Activated CD4-positive, alpha-beta T cell treated with anti-CD3 and anti-CD28 coated beads for 36 hours (primary cell): ENCODE measurements at regions not wholly inside any gene's neighbourhood (a gene's known extent, or its start where the extent isn't known, plus 50 kb on each side); places are given as distances from the start of the nearest gene placed in this dataset.

Experiments
- ATAC-seq: fragments of 200-7000 bp; cut with Tn5 transposase; one replicate; pipeline ENCODE4 v1.10.0; 2021; ENCODE audit warnings: mild to moderate bottlenecking, moderate library complexity
- CTCF ChIA-PET: fragments of 350-600 bp; sonication (Branson Sonifier 250); formaldehyde crosslinking; loops from one replicate; lab custom pipeline; 2021; ENCODE audit warnings: antibody characterized with exemption; lab: Charles Lee
- POLR2A ChIA-PET: fragments of 350-600 bp; sonication (Branson Sonifier 250); formaldehyde crosslinking; loops from one replicate; lab custom pipeline; 2021; ENCODE audit warnings: antibody characterized with exemption, inconsistent platforms; lab: Charles Lee
- DNase-seq: peaks from one replicate; pipeline ENCODE4 v3.0.0-alpha.2; 2020
- H3K27ac Mint-ChIP-seq: one replicate; pipeline ENCODE4 v1.8.0; 2021; ENCODE audit warnings: mixed read lengths
- H3K27me3 Mint-ChIP-seq: one replicate; pipeline ENCODE4 v1.8.0; 2021; ENCODE audit warnings: mixed read lengths
- H3K36me3 Mint-ChIP-seq: one replicate; pipeline ENCODE4 v1.8.0; 2021; ENCODE audit warnings: low read depth, mixed read lengths
- H3K4me1 Mint-ChIP-seq: one replicate; pipeline ENCODE4 v1.8.0; 2021; ENCODE audit warnings: mixed read lengths
- H3K4me3 Mint-ChIP-seq: one replicate; pipeline ENCODE4 v1.8.0; 2021; ENCODE audit warnings: mild to moderate bottlenecking, moderate library complexity, mixed read lengths
- H3K9me3 Mint-ChIP-seq: one replicate; pipeline ENCODE4 v1.8.0; 2021; ENCODE audit warnings: low read depth, mixed read lengths
- intact Hi-C, 2 experiments: fragments of 100-400 bp; cut with DNase I in 1 of 2; cut with micrococcal nuclease in 1 of 2; formaldehyde crosslinking; loops; one replicate each; pipeline versions ENCODE4 v1.14.2 to v1.15.1; 2022 to 2024; cut with DNase I, micrococcal nuclease

DNA sequence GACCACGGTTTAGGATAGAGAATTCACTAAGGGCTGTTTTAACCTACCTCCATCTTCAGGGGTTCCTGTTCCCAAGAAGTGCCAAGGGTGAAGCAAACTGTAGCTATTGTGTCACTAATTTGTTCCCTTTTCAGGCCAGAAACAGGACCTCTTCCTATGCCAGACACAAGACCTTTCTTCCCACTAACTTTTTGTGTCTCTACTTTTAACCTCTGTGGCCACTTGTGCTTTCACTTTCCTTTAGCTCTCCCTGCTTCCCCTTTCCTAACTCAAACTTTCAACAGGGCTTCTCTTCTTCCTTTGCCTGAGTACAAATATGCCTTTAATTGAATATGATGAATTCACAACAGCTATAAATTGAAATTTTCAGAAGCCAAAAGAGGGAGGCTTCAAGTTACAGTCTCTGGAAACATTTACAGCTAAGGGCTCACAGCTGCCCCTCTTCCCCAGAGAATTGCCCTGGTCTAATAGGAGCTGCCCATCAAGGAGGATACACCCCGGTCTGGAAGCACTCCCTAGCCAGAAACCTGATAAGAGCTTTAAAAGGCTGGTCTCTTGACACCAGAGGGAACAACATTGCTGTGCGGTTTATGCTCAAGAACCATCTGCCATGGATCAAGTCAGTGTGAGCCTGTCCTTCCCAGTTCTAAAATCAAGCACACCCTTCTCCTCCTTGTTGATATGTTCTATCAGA lies 61.7 kb upstream of the PLS3 start:
- Mint-ChIP-seq H3K36me3 (no peaks in the 10 kb centered on the region), H3K4me3 (no peak overlapping the region), H3K4me1 (no peaks in the 10 kb centered on the region), H3K27me3 (no peaks in the 10 kb centered on the region), H3K27ac (no peak overlapping the region), H3K9me3 (no peaks in the 10 kb centered on the region)
- DNase-seq (no peak), ATAC-seq (no peak)
- ChIA-PET POLR2A (no interaction called here), CTCF (no interaction called here)
- intact Hi-C loops, result no loop called here

DNA sequence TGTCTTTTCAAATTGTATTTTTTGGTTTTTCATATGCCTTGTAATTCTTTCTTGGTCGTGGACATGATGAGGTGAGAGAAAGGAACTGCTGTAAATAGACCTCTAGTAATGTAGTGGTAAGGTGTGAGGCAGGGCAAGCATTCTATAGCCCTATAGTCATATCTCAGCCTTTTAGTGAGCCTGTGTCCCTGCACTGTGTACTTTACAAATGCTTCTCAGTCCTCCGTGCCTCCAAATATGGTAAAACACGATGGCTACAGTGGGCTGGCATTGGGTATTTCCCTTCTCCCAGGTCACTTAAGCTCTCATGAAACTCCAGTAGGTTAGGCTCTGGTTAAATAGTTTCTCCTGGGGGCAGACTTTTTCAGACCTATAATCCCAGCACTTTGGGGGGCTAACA lies 57.9 kb upstream of the PLS3 start:
- H3K36me3 Mint-ChIP-seq, result no peaks in the 10 kb centered on the region
- H3K27ac Mint-ChIP-seq, result no peak overlapping the region
- no peaks in the 10 kb centered on the region for H3K4me1 Mint-ChIP-seq
- no peak for ATAC-seq
- ChIA-PET CTCF (no interaction called here), POLR2A (no interaction called here)
- H3K27me3 Mint-ChIP-seq, result no peaks in the 10 kb centered on the region
- DNase-seq, result no peak
- no peak overlapping the region for H3K4me3 Mint-ChIP-seq
- intact Hi-C loops, result no loop called here
- no peaks in the 10 kb centered on the region for H3K9me3 Mint-ChIP-seq

DNA sequence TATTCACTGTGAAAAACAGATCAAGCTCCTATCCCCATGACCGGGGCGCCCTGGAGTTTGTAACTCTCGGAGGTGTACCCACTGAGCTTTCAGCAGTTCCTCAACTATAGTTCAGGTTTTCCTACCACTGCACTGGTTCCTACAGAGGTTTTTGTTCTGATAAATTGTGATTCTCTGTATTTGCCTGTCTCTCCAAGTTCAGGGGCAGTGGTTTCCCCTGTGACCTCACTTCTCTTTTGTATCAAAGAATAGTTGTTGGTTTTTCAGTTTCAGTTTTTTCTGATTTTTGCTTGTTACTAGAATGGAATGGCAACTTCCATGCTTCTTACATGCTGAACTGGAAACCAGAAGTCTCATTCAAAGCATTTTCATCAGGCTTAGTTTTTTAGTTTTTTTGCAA lies 56.8 kb upstream of the PLS3 start:
- DNase-seq, result no peak

More for the DNA sequence above, 56.8 kb upstream of the PLS3 start:
- Mint-ChIP-seq H3K4me3 (no peak overlapping the region), H3K36me3 (no peaks in the 10 kb centered on the region), H3K27ac (no peak overlapping the region), H3K9me3 (no peaks in the 10 kb centered on the region), H3K27me3 (no peaks in the 10 kb centered on the region), H3K4me1 (no peaks in the 10 kb centered on the region)
- CTCF ChIA-PET, result no interaction called here
- POLR2A ChIA-PET, result no interaction called here
- intact Hi-C loops, result no loop called here
- no peak for ATAC-seq
